Nephron progenitor cell (in vitro differentiated cells): ENCODE measurements at regions not wholly inside any gene's neighbourhood (a gene's known extent, or its start where the extent isn't known, plus 50 kb on each side); places are given as distances from the start of the nearest gene placed in this dataset.

ENCODE experiments used
- DNase-seq: peaks from one replicate; pipeline ENCODE4 v3.0.0; 2021
- H3K27ac Mint-ChIP-seq: 2 replicates; pipeline ENCODE4 v1.8.0; 2021; ENCODE audit warnings: mild to moderate bottlenecking, moderate library complexity, mixed read lengths
- H3K27me3 Mint-ChIP-seq: 2 replicates; pipeline ENCODE4 v1.8.0; 2021; ENCODE audit warnings: mild to moderate bottlenecking, low read depth, mixed read lengths; ENCODE audit not compliant: poor library complexity
- H3K36me3 Mint-ChIP-seq: 2 replicates; pipeline ENCODE4 v1.8.0; 2021; ENCODE audit warnings: low read depth, mixed read lengths
- H3K4me1 Mint-ChIP-seq: 2 replicates; pipeline ENCODE4 v1.8.0; 2021; ENCODE audit warnings: mixed read lengths
- H3K4me3 Mint-ChIP-seq: 2 replicates; pipeline ENCODE4 v1.8.0; 2021; ENCODE audit warnings: mild to moderate bottlenecking, moderate library complexity, mixed read lengths
- H3K9me3 Mint-ChIP-seq: 2 replicates; pipeline ENCODE4 v1.8.0; 2021; ENCODE audit warnings: mild to moderate bottlenecking, moderate library complexity, mixed read lengths
- TF ChIP-seq, protein P1 (sequence below): fragments of 200-600 bp; sonication (generic); IDR thresholded peaks from 2 replicates; pipeline ENCODE4 v1.5.0; 2021; ENCODE audit warnings: antibody characterized with exemption

GRCh38 chr17:63189930-63190329 lies 223.9 kb downstream of the TANC2 start:
- no peaks in the 10 kb centered on the region for H3K9me3 Mint-ChIP-seq
- no peak overlapping the region for H3K27ac Mint-ChIP-seq
- no peaks in the 10 kb centered on the region for H3K4me1 Mint-ChIP-seq
- no peaks in the 10 kb centered on the region for H3K27me3 Mint-ChIP-seq
- no peak for DNase-seq
- H3K4me3 Mint-ChIP-seq = no peak overlapping the region
- TF ChIP-seq, protein P1, sequence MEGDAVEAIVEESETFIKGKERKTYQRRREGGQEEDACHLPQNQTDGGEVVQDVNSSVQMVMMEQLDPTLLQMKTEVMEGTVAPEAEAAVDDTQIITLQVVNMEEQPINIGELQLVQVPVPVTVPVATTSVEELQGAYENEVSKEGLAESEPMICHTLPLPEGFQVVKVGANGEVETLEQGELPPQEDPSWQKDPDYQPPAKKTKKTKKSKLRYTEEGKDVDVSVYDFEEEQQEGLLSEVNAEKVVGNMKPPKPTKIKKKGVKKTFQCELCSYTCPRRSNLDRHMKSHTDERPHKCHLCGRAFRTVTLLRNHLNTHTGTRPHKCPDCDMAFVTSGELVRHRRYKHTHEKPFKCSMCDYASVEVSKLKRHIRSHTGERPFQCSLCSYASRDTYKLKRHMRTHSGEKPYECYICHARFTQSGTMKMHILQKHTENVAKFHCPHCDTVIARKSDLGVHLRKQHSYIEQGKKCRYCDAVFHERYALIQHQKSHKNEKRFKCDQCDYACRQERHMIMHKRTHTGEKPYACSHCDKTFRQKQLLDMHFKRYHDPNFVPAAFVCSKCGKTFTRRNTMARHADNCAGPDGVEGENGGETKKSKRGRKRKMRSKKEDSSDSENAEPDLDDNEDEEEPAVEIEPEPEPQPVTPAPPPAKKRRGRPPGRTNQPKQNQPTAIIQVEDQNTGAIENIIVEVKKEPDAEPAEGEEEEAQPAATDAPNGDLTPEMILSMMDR = no peak
- peaks cover under 1% of the 10 kb centered on the region for H3K36me3 Mint-ChIP-seq

GRCh38 chr17:63190821-63191370 lies 224.9 kb downstream of the TANC2 start:
- Mint-ChIP-seq H3K9me3 (no peaks in the 10 kb centered on the region), H3K4me1 (no peaks in the 10 kb centered on the region), H3K27me3 (no peaks in the 10 kb centered on the region), H3K27ac (no peak overlapping the region), H3K36me3 (peaks cover 5% of the 10 kb centered on the region), H3K4me3 (no peak overlapping the region)
- no peak for DNase-seq
- TF ChIP-seq, protein P1 = no peak

GRCh38 chr17:63191610-63192009 lies 225.6 kb downstream of the TANC2 start:
- no peaks in the 10 kb centered on the region for H3K27me3 Mint-ChIP-seq
- H3K36me3 Mint-ChIP-seq = peaks cover 5% of the 10 kb centered on the region
- H3K9me3 Mint-ChIP-seq = no peaks in the 10 kb centered on the region
- no peak overlapping the region for H3K4me3 Mint-ChIP-seq
- no peak overlapping the region for H3K27ac Mint-ChIP-seq
- TF ChIP-seq, protein P1 = no peak
- no peaks in the 10 kb centered on the region for H3K4me1 Mint-ChIP-seq
- no peak for DNase-seq

GRCh38 chr17:63193827-63194226 lies 227.8 kb downstream of the TANC2 start:
- H3K27me3 Mint-ChIP-seq = no peaks in the 10 kb centered on the region
- H3K4me3 Mint-ChIP-seq = no peak overlapping the region
- no peaks in the 10 kb centered on the region for H3K9me3 Mint-ChIP-seq
- peaks cover 5% of the 10 kb centered on the region for H3K36me3 Mint-ChIP-seq
- no peak overlapping the region for H3K27ac Mint-ChIP-seq
- H3K4me1 Mint-ChIP-seq = no peaks in the 10 kb centered on the region
- DNase-seq = no peak
- TF ChIP-seq, protein P1 = no peak

DNA sequence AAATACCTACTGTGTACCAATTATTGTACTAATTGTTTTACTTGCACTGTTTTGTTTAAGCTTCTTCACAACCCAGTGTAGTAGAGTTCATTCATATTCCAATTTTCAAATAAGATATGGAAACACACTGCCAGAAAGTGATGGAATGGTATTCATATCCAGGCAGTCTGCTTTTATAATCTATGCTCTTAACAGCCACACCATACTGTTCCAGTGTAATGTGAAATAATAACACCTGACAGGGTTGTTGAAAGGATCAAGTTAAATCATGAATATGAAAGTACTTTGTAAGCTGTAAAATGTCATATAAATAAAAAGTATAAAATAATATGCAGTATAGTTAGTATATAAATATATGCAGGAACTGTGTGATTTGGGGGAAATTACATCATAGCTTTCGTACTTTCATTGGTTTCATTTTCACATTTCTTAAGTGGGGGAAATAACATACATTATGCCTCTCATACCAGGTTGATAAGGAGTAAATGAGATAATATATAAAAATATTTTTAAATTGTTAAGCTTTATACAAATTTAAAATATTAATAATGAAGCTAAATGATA lies 230.8 kb downstream of the TANC2 start:
- no peaks in the 10 kb centered on the region for H3K27me3 Mint-ChIP-seq
- H3K4me3 Mint-ChIP-seq = no peak overlapping the region
- no peak for DNase-seq
- H3K9me3 Mint-ChIP-seq = no peaks in the 10 kb centered on the region
- TF ChIP-seq, protein P1 = no peak
- no peak overlapping the region for H3K27ac Mint-ChIP-seq
- peaks cover 15% of the 10 kb centered on the region for H3K36me3 Mint-ChIP-seq
- no peaks in the 10 kb centered on the region for H3K4me1 Mint-ChIP-seq

DNA sequence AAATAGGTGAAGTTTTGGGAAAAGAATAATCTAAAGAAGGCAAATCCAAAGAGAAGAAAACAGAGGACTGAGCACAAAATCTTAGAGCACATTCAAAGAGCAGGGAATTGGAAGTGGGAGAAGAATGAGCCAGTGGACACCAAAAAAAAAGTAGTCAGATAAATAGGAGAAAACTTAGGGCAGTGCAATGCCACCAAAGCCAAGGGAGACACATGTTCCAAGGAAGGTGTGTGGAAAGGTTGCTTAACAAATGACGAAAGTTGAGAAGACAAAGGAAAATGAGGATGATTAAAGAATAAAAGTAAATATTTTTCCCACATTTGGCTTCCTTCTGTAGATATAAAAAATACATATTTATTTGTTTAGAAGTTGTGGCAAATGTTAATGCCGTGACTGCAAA lies 237.6 kb downstream of the TANC2 start:
- peaks cover 51% of the 10 kb centered on the region for H3K9me3 Mint-ChIP-seq
- no peaks in the 10 kb centered on the region for H3K4me1 Mint-ChIP-seq
- no peak for DNase-seq
- H3K36me3 Mint-ChIP-seq = peaks cover 60% of the 10 kb centered on the region
- peaks cover 6% of the 10 kb centered on the region for H3K27me3 Mint-ChIP-seq
- TF ChIP-seq, protein P1 = no peak
- H3K27ac Mint-ChIP-seq = no peak overlapping the region
- H3K4me3 Mint-ChIP-seq = no peak overlapping the region
